Smooth muscle cell (in vitro differentiated cells): ENCODE measurements at regions not wholly inside any gene's neighbourhood (a gene's known extent, or its start where the extent isn't known, plus 50 kb on each side); places are given as distances from the start of the nearest gene placed in this dataset.

Source experiments
- DNase-seq: peaks from one replicate; lab custom pipeline; 2025; ENCODE audit not compliant: unreplicated experiment; lab: John Stamatoyannopoulos, UW
- H2AFZ ChIP-seq: fragments of 200-600 bp; sonication (generic); 2 replicates; pipeline ENCODE4 v1.6.0; 2016; ENCODE audit warnings: antibody characterized with exemption, low read depth, mild to moderate bottlenecking
- H3F3A ChIP-seq: fragments of 200-600 bp; sonication (generic); 2 replicates; pipeline ENCODE4 v1.6.0; 2017; ENCODE audit warnings: antibody characterized with exemption, low read depth
- H3K27ac ChIP-seq: fragments of 200-600 bp; sonication (generic); 2 replicates; pipeline ENCODE4 v1.5.1; 2016; ENCODE audit warnings: low read depth, mild to moderate bottlenecking
- H3K27me3 ChIP-seq: fragments of 200-600 bp; sonication (generic); 2 replicates; pipeline ENCODE4 v1.6.1; 2016; ENCODE audit warnings: low read depth, mild to moderate bottlenecking
- H3K36me3 ChIP-seq: fragments of 200-600 bp; sonication (generic); 2 replicates; pipeline ENCODE4 v1.5.1; 2016; ENCODE audit warnings: low read depth
- H3K4me1 ChIP-seq: fragments of 200-600 bp; sonication (generic); 2 replicates; pipeline ENCODE4 v1.5.1; 2016; ENCODE audit warnings: low read depth
- H3K4me2 ChIP-seq: fragments of 200-600 bp; sonication (generic); 2 replicates; pipeline ENCODE4 v1.6.0; 2016; ENCODE audit warnings: mild to moderate bottlenecking
- H3K4me3 ChIP-seq: fragments of 200-600 bp; sonication (generic); 2 replicates; pipeline ENCODE4 v1.5.1; 2016; ENCODE audit warnings: mild to moderate bottlenecking
- H3K79me2 ChIP-seq: fragments of 200-600 bp; sonication (generic); 2 replicates; pipeline ENCODE4 v1.6.0; 2016; ENCODE audit warnings: low read depth, mild to moderate bottlenecking
- H3K9ac ChIP-seq: fragments of 200-600 bp; sonication (generic); 2 replicates; pipeline ENCODE4 v1.6.0; 2016; ENCODE audit warnings: low read depth
- H3K9me3 ChIP-seq: fragments of 200-600 bp; sonication (generic); replicated peaks from 2 replicates; pipeline ENCODE4 v1.5.1; 2016; ENCODE audit warnings: low read depth
- H4K20me1 ChIP-seq: fragments of 200-600 bp; sonication (generic); 2 replicates; pipeline ENCODE4 v1.6.0; 2016; ENCODE audit warnings: low read depth
- CTCF ChIP-seq: fragments of 200-600 bp; sonication (generic); IDR thresholded peaks from 2 replicates; pipeline ENCODE4 v1.5.1; 2017; ENCODE audit warnings: borderline replicate concordance, mild to moderate bottlenecking, antibody characterized with exemption; ENCODE audit not compliant: insufficient read depth, poor library complexity, severe bottlenecking
- WGBS: methylation state at CpG from one replicate; pipeline ENCODE4 v1.1.7; 2016; ENCODE audit warnings: low lambda C conversion rate; 5-methylcytosine and 5-hydroxymethylcytosine counted together

DNA sequence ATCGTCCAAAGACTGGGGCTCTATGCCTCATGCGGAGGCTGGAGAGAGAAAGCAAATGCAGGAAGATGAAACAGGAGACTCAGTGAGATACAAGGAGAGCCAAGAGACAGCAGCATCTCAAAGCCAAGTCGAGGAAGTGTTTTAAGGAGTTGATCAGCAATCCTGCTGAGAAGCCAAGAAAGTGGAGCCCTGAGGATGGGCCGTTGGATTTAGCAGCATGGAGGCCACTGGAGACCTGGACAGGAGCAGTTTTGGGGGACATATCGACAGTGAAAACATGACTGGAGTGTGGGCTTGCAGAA is 107.4 kb upstream of the ZBTB40 start:
- no peak overlapping the region for H2AFZ ChIP-seq
- no peaks in the 10 kb centered on the region for H3K4me1 ChIP-seq
- no peak overlapping the region for H3K4me2 ChIP-seq
- H3K79me2 ChIP-seq: no peaks in the 10 kb centered on the region
- peaks cover 98% of the 10 kb centered on the region for H3K27me3 ChIP-seq
- H4K20me1 ChIP-seq: no peaks in the 10 kb centered on the region
- no peak overlapping the region for H3K9ac ChIP-seq
- H3K27ac ChIP-seq: no peak overlapping the region
- WGBS: 79% methylated on average over 5 of the region's 5 CpGs
- no peaks in the 10 kb centered on the region for H3K9me3 ChIP-seq
- DNase-seq: no peak
- no peak overlapping the region for H3K4me3 ChIP-seq
- H3F3A ChIP-seq: no peaks in the 10 kb centered on the region
- no peak for TF ChIP-seq CTCF
- no peaks in the 10 kb centered on the region for H3K36me3 ChIP-seq

- Histone ChIP-seq H3K27ac (no peak overlapping the region), H3K79me2 (no peaks in the 10 kb centered on the region), H3K4me1 (peaks cover 2% of the 10 kb centered on the region), H3K27me3 (peaks cover 98% of the 10 kb centered on the region), H3K9ac (no peak overlapping the region), H3K36me3 (no peaks in the 10 kb centered on the region), H3K9me3 (no peaks in the 10 kb centered on the region), H4K20me1 (no peaks in the 10 kb centered on the region), H3K4me2 (no peak overlapping the region), H3F3A (no peaks in the 10 kb centered on the region), H2AFZ (no peak overlapping the region), H3K4me3 (no peak overlapping the region)
- no peak for DNase-seq
- 93% methylated on average over 17 of the region's 17 CpGs for WGBS
- no peak for TF ChIP-seq CTCF
These were observed 106.6 kb upstream of the ZBTB40 start for GRCh38 chr1:22344851-22345560.

- Histone ChIP-seq H3K4me1 (peaks cover 8% of the 10 kb centered on the region), H3F3A (no peaks in the 10 kb centered on the region), H3K36me3 (no peaks in the 10 kb centered on the region), H3K4me3 (no peak overlapping the region), H3K9ac (no peak overlapping the region), H3K27ac (no peak overlapping the region), H4K20me1 (no peaks in the 10 kb centered on the region), H3K4me2 (no peak overlapping the region), H3K79me2 (no peaks in the 10 kb centered on the region), H3K27me3 (peaks cover 97% of the 10 kb centered on the region), H3K9me3 (no peaks in the 10 kb centered on the region), H2AFZ (no peak overlapping the region)
- no peak for DNase-seq
- WGBS: 88% methylated on average over 16 of the region's 16 CpGs
- no peak for TF ChIP-seq CTCF
These were observed 103.5 kb upstream of the ZBTB40 start for GRCh38 chr1:22347854-22348760.
